ENCODE measurements at regions not wholly inside any gene's neighbourhood (a gene's known extent, or its start where the extent isn't known, plus 50 kb on each side); places are given as distances from the start of the nearest gene placed in this dataset.

DNA sequence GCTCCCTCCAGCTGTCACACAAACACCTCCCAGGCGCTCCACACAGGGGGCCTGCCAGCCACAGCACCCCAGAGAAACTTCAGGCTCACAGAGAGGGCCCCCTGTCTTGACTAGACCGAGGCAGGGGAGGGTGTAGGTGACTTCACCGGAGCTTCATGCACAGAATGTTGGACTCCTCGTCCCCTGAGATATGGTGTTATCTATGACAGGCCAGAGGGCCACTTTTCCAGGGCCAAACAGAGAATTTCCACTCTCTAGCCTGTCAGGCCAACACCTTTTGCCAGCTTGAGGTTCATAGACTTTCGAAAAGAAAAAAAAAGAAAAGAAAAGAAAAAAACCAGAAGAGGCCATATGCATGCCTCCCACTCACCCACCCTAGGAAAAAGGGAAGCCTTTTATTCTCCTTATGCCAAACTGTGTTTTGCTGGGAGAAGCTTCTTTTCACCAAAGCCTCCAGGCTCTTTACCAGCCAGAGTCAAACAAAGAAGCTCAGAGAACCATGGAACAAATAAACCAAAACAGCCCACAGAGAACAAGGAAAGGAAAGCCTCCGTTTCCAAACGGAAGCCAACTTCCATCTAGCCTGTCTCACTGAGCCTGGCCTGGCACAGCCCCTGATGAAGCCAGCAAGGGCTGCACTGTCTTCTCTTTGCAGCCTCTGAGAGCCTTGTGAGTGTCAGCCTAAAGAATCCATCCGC, 313.2 kb upstream of the JARID2 start:
- DNase-seq = no peak

DNA sequence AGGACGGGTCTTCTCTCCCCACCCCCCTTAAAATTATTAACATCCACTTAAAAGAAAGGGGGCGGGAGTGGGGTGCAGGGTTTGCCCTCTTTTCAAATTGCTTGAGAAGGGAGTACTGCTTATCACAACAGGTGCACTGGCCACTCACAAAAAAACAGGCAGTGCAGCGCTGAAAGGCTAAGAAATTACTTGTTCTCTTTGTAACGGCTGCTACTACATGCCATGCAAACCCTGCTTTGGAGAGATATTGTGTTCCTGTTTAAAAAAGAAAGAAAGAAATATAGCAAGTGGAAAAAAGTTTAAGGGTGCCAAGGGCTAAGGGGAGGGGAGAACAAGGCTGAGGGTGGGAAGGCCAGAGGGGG, 312.7 kb upstream of the JARID2 start:
- DNase-seq = no peak

DNA sequence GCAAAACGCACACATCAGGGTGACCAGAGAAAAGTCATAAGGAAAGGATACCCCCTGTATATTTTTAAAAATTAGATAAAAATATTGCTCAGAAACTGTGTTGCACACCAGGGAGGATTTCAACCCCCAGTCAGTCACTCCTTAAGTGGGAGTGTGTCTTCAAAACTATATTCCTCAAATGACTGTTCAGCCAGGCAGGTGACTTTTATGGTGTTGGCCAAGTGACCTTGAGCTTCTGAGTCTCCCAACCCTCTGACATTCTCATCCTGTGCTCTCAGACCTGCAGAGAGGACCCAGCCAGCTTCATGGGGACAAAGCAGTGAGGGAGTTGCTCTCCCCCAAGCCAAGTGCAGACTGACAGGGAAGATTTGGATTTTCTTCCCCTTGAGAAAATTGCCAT, 311.9 kb upstream of the JARID2 start:
- DNase-seq = no peak

DNA sequence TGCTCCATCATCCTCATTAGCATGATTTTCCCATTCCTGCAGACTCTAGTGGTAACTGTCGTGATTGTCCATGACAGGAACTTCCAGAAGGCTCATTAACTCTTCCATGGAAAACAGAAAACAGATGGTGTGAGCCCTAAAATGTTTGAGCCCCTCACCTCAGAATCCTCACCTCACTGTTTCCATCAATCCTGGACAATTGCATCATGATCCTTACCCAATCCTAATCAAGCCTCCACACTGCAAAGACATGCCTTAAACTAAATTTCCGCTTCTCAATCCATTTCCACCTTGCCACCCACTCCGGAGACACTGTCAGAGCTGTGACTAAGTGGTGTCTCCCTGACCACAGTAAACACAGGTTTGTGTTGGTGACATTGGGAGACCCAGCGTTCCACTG, 311.0 kb upstream of the JARID2 start:
- DNase-seq = no peak

DNA sequence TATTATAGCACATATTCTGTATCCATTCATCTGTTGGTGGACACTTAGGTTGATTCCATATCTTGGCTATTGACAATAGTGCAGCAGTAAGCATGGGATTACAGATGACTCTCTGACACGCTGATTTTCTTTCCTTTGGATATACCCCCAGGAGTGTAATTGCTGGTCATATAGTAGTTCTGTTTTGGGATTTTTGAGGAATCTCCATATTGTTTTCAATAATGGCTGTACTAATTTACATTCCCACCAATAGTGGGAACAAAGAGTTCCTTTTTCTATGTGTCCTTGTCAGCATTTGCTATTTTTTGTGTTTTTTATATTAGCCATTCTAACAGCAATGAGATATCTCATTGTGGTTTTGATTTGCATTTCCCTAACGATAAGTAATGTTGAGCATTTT, 309.0 kb upstream of the JARID2 start:
- DNase-seq = no peak

DNA sequence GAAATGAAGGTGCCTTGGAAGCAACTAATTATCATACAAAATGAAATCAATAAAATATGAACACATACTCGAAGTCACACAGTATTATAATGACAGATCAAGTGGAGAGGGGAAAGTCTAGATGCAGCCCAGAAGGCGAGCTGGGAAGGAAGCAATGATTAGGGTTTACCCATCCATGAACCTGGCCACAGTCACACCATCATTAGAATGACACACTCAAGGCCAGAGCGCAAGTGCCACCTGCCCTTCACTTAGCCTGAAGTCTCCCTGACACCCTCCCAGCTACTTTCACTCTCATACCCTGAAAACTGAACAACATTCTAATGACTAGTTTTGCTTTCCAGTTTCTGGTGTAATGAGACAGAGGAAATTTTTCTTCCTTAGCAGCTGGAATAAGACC, 302.8 kb upstream of the JARID2 start:
- no peak for DNase-seq

DNA sequence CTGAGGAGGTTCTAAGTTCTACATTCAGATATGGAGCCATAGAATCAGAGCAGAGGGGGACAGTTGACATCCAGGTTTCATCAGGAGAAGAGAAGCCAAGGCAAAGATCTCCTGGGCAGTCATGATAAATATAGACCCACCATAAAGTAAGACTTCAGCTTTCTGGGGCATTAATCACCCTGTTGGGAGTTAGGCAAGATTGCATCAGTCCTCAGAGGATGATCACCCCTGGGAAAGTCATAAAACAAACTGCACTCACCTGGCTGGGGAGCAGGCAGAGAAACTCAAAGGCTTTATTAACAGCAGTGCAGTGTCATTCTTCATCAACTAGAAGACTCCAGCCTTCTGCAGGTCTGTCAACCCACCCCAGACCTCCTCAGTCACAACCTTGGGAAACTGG, 301.3 kb upstream of the JARID2 start:
- no peak for DNase-seq

DNA sequence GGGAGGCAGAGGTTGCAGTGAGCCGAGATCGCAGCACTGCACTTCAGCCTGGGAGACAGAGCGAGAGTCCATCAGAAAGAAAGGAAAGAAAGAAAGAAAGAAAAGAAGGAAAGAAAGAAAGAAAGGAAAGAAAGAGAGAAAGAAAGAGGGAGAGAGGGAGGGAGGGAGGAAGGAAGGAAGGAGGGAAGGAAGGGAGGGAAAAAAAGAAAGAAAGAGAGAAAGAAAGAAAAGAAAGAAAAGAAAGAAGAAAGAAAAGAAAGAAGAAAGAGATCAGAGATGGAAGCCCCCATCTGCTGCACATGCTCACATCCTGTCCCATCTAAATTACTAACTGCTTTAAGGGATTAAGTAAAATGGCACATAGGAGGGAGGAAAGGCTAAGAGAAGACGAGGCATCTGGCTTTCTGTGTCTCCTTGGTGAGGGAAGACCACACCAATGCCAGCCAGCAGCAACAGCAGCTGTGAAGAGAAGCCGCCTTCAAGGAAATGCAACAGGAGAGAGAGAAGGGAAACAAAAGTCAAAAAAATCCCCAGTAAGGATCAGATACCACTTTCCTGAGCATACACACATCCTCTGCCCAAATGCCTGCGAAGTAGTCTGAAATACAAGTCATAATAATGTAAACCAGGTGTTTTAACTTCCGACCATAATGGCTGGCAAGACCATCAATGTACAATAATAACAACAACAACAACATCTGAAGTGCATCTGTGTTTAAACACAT, 300.2 kb upstream of the JARID2 start:
- DNase-seq = no peak

DNA sequence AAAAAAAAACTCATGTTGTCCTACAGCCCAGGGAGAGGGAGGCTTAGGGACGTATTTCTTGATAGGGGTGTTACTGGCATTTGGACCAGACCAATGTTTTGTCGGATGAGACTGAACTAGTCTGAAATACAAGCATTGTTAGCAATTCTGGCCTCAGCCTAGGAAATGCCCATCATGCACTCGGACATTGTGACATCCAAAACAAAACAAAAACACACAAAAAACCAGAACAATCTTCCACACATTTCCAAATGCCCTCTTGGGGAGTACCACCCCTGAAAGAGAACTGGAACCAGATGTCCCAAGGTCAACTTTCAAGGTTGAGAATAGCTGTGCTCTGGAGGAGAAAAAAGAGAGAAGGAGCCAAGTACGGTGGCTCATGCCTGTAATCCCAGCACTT, 299.1 kb upstream of the JARID2 start:
- DNase-seq = no peak

DNA sequence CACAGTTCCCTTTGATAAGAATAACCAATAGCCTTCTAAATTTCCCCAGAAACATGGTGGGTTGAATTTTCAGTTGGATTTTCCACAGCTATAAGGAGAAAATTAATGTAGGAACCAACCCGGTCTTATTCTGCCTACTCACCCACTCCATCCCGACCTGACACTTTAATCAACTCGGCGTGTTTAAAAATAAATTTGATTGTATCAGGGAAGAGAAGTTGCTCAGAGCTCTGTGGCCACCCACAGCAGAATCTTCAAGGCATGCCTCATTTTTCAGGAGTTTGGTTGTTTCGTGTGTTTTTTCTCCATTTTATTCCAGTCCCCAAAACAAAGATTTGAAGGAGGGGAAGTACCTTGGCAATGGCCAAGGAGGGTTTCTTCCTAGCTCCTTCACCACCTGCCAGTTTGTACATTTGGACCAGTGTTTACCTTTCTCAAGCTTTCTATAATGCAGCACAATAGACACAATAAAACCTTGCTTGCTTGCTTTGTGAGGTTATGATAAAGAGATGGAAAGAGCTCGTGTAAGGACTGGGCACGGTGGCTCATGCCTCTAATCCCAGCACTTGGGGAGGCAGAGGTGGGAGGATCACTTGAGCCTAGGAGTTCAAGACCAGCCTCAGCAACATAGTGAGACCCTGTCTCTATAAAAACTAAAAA, 297.2 kb upstream of the JARID2 start:
- no peak for DNase-seq

DNA sequence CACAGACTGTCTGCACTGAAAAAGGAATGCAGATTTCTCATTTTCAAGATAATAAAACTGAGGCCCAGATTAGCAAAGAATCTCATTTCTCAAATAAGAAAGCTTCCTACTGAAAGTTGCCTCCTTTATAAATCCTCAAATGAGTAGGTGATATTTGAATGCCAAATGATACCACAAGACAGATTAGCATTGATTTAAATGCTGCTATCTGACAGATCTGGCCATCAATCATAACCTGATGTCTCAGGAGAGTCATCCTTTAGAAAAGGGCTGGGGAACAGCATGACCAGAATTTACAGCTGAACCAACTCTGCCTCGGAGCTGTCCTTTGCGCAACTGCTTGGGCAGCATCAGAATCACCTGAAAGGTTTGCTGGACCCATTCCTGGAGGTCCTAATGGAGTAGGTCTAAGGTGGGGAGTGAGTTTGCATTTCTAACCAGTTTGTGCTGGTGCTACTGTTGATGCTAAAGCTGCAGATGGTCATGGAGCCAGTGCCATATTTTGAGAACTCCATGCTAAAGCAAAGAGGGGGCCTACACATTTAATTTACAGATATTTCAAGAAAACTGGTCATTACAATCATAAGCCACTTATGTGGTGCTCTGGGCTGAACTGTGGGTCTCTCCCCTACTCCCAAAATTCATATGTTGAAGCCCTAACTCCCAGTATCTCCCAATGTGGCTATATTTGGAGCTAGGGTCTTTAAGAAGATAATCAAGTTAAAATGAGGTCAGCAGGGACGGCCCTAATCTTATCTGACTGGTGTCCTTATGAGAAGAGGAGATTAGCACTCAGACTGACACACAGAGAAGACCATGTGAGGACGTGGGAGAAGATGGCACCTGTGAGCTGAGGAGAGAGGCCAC, 295.5 kb upstream of the JARID2 start:
- DNase-seq = no peak

DNA sequence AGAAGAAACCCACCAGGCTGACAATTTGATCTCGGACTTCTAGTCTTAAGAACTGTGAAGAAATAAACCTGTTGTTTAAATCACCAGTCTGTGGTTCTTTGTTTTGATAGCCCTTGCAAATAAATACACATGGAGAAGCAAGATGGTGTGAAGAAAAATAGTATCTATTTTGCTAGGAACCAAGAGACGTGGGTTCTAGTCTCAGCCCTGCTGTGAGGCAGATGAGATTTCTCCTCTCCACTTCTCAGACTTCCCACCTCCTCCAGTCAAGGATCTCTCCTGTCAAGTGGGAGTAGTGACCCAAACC, 294.9 kb upstream of the JARID2 start:
- DNase-seq = no peak

DNA sequence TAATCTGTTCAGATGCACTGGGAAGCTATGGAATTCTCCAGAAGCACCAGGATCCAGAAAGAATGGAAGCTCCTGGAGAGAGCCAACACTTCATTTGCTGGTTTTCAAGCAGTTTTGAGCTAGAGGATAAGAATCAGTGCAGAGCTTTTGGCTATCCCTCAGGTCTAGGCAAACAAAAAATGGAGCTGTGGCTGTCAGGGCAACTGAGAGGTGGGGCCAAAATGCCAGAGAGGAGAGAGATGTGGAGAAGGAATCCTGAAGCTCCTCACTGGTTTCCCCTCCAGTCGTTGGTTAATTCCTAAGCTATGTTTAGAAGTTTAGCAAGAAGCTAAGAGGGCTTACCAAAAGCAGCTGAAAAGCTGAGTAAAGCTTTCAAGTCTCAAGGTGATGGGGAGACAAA, 294.2 kb upstream of the JARID2 start:
- no peak for DNase-seq

DNA sequence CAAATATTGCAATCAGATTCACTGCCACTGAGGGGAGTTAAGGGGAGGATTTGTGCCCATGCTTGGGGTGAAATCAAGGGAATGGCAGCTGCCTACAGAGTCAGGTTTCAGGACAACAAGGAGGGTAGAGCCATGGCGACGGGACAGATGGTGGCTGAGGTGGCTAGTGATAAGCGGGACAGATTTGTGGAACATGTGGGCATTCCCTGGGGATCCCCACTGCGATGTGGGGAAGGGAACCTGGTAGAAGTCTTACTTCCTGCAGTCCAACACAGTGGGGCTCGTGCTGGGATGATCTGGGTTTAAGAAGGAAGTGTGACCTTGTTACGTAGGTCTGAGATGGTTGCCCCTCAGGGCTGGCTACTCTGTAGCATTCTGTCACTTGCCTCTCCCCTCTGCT, 292.0 kb upstream of the JARID2 start:
- DNase-seq = no peak

DNA sequence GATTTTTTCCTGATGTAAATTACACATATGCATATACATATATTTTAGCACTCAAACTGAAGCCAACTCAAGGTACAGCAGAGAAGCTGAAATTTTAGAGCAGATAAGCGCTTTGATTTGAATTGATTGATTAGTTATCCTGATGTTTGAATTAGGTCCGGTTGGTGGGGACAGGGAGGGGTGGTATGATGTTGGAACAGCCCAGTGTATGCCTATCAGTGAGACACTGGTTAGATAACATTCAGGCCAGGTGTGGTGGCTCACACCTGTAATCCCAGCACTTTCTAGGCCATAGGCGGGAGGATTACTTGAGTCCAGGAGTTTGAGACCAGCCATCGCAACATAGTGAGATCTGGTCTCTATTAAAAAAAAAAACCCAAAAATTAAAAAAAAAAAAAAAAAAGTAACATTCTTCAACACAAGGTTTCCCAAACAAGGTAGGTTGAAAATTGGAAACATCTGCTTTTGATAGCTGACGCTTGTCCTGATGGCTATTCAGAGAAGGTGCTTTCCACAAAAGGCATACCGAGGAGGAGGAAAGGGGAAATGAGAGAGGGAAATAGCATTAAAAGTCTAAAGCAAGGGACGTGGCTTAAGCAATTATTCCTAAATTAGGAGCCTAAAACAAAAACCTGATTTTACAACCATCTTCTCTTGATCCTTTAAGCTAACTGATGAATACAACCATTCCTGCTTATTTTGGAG, 288.4 kb upstream of the JARID2 start:
- DNase-seq = no peak

DNA sequence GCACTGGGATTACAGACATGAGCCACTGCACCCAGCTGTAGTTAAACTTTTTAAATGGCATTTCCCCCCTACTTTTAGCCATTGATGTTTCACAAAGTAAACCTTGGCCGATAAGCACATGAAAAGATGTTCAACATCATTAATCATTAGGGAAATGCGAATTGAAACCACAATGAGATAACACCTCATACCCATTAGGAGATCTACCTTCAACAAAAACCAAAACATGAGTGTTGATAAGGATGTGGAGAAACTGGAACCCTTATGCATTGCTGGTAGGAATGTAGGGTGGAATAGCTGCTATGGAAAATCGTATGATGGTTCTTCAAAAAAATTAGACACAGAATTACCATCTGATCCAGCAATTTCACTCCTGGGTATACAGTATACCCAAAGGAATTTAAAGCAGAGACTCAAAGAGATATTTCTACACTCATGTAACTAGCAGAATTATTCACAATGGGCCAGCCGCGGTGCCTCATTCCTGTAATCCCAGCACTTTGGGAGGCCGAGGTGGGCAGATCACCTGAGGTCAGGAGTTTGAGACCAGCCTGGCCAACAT, 286.5 kb upstream of the JARID2 start:
- DNase-seq = no peak

DNA sequence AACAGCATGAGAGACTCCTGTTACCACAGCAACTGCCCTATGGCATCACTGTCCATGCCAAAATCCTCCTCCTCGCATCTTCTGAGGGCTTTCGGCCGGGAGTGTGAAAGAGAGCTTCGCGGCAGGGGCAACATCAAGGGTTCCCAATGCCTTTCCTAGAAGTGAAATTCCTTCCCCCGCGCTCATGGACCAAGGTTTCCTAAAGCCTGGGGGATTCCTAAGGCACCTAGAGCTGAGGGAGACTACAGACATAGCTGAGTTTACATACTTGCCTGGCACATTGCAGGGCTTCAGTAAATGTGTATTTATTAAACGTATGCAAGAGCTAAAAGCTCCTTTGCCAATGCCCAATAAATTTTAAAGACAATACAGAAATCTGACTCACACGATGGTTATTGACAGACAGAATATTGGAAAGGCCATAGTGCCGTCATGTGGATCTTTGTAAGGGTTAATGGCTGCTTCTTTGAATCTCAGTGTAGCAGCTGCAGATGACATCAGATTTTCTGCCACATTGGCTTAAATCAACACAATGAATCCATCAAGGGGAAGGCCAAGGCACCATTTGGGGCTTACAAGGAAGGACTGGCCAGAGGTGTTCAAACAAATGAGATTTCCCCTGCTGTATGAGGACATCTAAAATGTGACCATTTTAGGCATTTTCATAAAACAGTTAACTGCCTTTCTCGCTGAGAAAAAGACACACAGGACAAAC, 281.2 kb upstream of the JARID2 start:
- DNase-seq = no peak

DNA sequence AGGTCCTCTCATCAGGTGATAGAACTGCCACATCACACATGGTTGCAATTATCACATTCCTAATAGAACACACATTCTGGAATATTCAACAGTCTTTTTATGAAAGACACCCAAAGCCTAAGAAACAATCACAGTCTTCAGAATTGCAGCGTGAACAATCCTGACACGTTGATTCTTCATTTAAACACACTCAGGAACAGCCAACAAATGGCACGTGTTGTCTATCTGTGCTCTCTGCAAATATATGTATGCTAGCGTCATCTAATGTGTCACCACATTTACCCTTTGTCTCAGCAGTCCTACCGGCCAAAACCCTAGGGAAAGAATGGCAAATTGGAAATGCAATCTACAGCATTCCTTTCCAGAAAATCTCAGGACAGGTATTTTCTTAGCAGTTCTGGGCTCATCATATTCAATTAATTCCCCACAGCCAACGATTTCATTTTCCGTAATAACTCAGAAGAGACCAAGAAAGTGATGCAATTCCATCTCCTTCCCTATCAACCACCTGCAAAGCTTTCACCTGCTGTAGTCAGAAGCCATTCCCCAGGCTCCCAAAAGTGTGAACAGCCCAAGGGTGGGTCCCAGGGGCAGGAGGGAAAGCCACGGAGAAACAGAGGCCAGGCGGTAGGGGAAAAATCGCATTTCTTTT, 280.3 kb upstream of the JARID2 start:
- no peak for DNase-seq

DNA sequence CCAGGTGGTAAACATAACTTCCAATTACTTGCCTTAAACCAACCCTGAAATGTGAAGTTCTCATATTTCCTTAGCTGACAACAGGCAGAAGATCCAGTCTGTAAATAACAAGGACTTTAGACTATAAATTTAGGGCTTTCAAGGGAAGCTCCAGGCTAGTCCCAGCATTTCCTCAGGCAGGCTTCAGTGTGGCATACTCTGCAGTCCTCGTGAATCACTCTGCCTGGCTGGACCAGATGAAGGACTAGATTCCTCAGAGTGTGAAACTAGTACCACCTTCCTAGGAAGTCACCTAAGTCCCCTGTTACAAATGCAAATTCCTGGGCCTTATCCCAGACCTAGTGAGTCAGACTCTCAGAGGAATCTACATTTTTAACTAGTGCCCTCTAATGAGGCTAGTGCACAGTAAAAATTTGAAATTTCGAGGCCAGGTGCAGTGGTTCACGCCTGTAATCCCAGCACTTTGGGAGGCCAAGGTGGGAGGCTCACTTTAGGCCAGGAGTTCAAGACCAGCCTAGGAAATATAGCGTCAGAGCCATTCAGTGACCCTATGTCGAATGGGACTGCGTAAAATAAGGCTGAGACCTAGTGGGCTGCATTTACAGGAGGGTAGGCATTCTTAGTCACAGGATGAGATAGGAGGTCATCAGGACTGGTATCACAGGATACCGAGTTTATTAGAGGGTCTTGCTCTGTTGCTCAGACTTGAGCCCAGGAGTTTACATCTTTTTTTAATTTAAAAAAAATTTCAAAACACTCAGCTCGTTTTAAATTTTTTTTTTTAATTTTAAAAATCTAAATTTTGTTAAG, 279.6 kb upstream of the JARID2 start:
- no peak for DNase-seq

DNA sequence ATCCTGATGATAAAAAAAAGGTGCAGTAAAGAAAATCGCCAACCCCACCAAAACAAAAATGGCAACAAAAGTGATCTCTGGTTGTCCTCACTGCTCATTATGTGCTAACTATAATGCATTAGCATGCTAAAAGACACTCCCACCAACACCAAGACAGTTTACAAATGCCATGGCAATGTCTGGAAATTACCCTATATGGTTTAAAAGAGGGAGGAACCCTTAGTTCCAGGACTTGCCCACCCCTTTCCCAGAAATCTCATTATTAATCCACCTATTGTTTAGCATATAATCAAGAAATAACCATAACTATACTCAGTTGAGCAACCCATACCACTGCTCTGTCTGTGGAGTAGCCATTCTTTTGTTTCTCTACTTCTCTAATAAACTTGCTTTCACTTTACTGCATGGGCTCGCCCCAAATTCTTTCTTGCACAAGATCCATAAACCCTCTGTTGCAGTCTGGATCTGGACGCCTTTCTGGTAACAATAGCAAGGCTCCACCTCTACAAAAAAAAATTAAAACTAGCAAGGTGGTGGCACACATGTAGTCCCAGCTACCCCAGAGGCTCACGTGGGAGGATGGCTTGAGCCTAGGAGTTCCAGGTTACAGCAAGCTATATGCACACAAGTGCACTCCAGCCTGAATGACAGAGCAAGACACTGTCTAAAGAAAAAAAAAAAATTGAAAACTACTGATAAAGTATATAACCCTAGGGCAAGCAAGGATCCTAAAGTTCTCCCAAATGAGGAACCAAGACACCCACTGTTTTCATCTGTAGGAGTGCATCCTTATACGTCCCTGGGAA, 278.8 kb upstream of the JARID2 start:
- DNase-seq = no peak

Measured in Kasumi-1 (cell line).